ENCODE measurements at regions not wholly inside any gene's neighbourhood (a gene's known extent, or its start where the extent isn't known, plus 50 kb on each side); places are given as distances from the start of the nearest gene placed in this dataset.

DNA sequence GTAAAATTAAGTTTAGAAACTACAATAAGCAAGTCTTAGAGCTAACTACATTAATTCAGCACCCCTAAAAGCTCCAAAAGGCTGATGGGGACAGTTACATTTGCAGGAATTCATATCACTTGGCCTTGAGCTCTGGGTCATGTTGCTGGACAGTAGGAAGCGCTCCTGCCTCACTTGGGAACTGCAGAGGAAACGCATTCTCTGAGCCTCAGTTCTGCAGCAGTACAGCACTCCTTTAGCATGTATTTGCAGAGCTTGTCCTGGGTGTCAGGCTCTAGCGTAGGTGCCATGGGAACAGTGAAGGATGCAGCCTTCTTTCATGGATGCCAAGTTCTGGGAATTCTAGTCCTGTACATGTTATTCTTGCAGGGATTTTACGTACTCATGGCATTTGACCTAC is 710.4 kb downstream of the IRX1 start:
- Mint-ChIP-seq H3K36me3 (no peaks in the 10 kb centered on the region), H3K4me3 (no peak overlapping the region), H3K27me3 (no peaks in the 10 kb centered on the region), H3K27ac (no peak overlapping the region), H3K4me1 (no peaks in the 10 kb centered on the region), H3K9me3 (peaks cover 1% of the 10 kb centered on the region)
- no peak for ATAC-seq (ENCODE audit: low read depth)
- POLR2A ChIA-PET = no interaction called here
- DNase-seq = no peak

DNA sequence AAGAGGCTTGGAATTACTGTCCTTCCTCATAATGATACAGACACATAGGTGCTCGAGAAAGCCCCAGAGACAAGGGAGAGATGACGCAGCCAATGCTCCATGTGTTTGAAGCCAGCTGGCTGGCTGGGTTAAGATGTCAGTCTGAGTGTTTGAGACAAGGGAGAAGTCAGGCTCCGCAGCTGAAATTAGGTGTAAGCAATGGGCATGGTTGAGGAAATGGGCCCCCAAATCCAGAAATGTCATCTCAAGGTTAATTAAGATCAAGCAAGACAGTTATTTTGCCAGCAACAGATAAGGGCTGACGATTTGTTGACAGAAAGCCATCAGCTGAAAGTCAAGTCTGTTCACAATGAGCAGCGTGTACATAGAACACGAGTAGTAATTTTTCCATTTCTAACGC is 713.4 kb downstream of the IRX1 start:
- ATAC-seq (ENCODE audit: low read depth) (no peak), DNase-seq (no peak)
- H3K9me3 Mint-ChIP-seq = peaks cover 4% of the 10 kb centered on the region
- no peaks in the 10 kb centered on the region for H3K4me1 Mint-ChIP-seq
- no peaks in the 10 kb centered on the region for H3K27me3 Mint-ChIP-seq
- no peak overlapping the region for H3K27ac Mint-ChIP-seq
- no peaks in the 10 kb centered on the region for H3K36me3 Mint-ChIP-seq
- H3K4me3 Mint-ChIP-seq = no peak overlapping the region
- POLR2A ChIA-PET = no interaction called here

DNA sequence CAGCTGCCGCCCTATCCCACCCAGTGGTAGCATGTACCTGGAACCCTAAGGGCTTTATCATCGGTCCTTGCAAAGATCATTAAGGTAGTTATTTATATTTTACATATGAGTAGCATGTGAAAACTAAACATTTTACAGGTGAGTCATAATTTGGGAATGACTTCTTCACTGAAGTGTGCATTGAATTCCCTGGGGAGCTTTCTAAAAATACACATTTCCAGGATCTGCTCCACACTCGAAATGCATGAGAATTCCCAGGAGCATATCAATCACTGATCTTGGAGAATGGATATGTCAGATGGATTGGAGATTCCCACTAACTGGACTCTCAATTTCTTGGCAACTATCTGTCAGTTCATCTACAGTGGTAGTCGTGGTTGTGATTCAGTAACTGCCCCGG is 717.5 kb downstream of the IRX1 start:
- H3K27me3 Mint-ChIP-seq = no peaks in the 10 kb centered on the region
- H3K9me3 Mint-ChIP-seq = peaks cover 4% of the 10 kb centered on the region
- H3K36me3 Mint-ChIP-seq = no peaks in the 10 kb centered on the region
- no peak overlapping the region for H3K4me3 Mint-ChIP-seq
- no peak for DNase-seq
- POLR2A ChIA-PET = no interaction called here
- ATAC-seq (ENCODE audit: low read depth) = no peak
- no peak overlapping the region for H3K27ac Mint-ChIP-seq
- H3K4me1 Mint-ChIP-seq = no peaks in the 10 kb centered on the region

DNA sequence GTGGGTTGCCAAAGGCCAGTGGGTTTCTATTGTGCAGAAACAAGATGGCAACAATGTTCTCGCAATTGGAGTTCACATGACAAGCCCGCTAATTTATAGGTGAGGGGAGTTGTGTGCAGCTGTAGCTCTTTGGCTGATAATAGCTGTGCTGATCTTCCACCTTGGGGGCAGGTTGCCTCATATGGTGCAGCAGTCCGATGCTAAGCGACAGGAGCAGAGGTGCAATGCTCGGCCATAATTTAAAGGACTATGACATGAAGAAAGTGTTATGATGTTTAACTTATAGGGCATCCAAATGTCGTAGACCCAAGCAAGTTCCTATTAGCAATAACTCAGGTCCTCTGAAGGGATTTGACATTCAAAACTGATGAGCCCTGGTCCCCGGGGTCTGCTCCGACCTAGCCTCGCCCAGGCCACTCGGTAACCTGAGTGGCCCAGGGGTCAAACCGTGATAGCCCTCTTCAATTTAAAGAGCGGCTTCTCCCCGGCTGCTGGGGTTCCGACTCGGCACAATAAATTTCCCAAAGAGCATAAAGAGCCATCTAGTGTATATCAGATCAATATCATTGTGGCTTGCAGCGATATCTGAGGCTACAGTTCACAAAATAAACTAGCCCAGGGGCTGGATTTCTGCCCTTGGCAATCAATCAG is 724.0 kb downstream of the IRX1 start:
- peaks cover 3% of the 10 kb centered on the region for H3K9me3 Mint-ChIP-seq
- no peaks in the 10 kb centered on the region for H3K4me1 Mint-ChIP-seq
- POLR2A ChIA-PET = no interaction called here
- DNase-seq = no peak
- no peaks in the 10 kb centered on the region for H3K36me3 Mint-ChIP-seq
- ATAC-seq (ENCODE audit: low read depth) = no peak
- H3K4me3 Mint-ChIP-seq = no peak overlapping the region
- no peaks in the 10 kb centered on the region for H3K27me3 Mint-ChIP-seq
- H3K27ac Mint-ChIP-seq = no peak overlapping the region

DNA sequence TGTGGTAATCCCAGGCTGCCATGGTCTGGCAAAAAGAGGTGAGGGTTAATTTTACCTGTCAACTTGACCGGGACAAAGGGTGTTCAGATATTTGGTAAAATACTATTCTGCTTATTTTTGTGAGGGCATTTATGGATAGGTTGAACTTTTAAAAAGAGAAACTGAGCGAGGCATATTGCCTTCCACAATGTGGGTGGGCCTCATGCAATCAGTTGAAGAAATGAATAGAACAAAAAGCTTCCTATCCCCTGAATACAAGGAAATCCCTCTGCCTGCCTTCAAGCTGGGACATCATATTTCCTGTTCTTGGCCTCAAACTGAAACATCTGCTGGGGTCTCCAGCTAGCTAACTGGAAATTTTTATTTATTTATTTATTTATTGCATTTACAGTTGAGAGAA is 734.7 kb downstream of the IRX1 start:
- no peaks in the 10 kb centered on the region for H3K27me3 Mint-ChIP-seq
- POLR2A ChIA-PET = no interaction called here
- H3K4me3 Mint-ChIP-seq = no peak overlapping the region
- no peak overlapping the region for H3K27ac Mint-ChIP-seq
- H3K4me1 Mint-ChIP-seq = no peaks in the 10 kb centered on the region
- H3K9me3 Mint-ChIP-seq = peaks cover 5% of the 10 kb centered on the region
- ATAC-seq (ENCODE audit: low read depth) = no peak
- no peaks in the 10 kb centered on the region for H3K36me3 Mint-ChIP-seq
- no peak for DNase-seq

DNA sequence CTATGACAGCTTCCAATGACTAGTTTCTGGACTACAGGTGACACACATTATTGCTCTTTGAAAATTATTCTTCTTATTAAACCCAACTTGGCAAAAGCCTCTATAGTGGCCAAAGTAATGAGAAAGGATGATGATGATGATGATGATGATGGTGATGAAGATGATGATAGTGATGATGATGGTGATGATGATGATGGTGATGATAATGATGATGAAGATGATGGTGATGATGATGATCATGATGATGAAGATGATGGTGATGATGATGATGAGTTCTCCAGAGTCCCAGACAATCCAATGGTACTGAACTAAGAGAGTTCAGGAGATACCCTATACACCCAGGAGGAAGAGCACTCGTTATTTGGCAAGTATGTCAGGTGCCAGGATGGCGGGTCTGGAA is 739.4 kb downstream of the IRX1 start:
- Mint-ChIP-seq H3K4me1 (no peaks in the 10 kb centered on the region), H3K27me3 (no peaks in the 10 kb centered on the region), H3K4me3 (no peak overlapping the region), H3K9me3 (peaks cover 4% of the 10 kb centered on the region), H3K27ac (no peak overlapping the region), H3K36me3 (no peaks in the 10 kb centered on the region)
- ATAC-seq (ENCODE audit: low read depth) = no peak
- no peak for DNase-seq
- POLR2A ChIA-PET = interaction anchor here (0.6 kb wide), 1 partner anchor 618 kb away, joined by 6 read pairs; no protein-coding TSS in a partner anchor

DNA sequence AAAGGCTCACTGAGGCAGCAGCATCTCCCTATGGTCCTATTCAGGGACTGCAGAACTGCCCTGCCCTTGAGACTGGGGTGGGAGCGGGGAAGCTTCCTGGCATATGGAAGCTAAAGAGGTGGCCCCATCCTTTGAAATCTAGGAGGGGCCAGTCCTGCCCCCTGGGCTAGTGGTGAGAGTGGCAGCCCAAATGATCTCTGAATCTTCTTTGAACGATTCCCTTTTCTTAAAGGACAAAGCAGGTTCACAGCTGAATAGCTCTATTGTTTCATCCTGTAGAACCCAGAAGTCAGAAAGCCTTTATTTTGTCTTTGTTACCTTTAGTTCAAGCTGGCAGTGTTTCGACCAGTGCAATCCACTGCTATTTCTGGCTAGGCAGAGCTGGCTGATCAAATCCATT is 741.9 kb downstream of the IRX1 start:
- no peak overlapping the region for H3K27ac Mint-ChIP-seq
- DNase-seq = no peak
- no peaks in the 10 kb centered on the region for H3K27me3 Mint-ChIP-seq
- no peaks in the 10 kb centered on the region for H3K36me3 Mint-ChIP-seq
- peaks cover 4% of the 10 kb centered on the region for H3K9me3 Mint-ChIP-seq
- ATAC-seq (ENCODE audit: low read depth) = no peak
- no peaks in the 10 kb centered on the region for H3K4me1 Mint-ChIP-seq
- POLR2A ChIA-PET = no interaction called here
- no peak overlapping the region for H3K4me3 Mint-ChIP-seq

DNA sequence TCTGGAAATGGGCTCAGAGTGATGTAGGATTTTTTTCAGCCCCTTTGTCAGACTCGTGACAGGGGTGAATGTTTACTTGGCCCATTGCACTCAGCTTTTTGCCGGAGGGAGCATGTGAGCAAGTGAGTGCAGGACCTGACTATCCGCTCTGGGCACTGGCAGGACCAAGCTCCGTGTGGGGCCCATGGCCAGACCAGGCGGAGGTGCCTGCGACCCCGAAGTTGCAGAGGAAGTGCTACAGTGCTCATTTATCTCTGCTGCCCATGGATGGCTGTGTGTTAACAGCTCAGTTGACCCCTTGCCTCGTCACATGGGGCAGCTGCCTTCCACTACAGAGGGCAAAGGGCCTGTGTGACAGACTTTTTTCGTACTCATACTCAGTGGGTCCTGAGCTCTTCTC is 744.3 kb downstream of the IRX1 start:
- POLR2A ChIA-PET = no interaction called here
- ATAC-seq (ENCODE audit: low read depth) (no peak), DNase-seq (no peak)
- Mint-ChIP-seq H3K27ac (no peak overlapping the region), H3K9me3 (peaks cover 6% of the 10 kb centered on the region), H3K4me1 (no peaks in the 10 kb centered on the region), H3K27me3 (no peaks in the 10 kb centered on the region), H3K36me3 (no peaks in the 10 kb centered on the region), H3K4me3 (no peak overlapping the region)

DNA sequence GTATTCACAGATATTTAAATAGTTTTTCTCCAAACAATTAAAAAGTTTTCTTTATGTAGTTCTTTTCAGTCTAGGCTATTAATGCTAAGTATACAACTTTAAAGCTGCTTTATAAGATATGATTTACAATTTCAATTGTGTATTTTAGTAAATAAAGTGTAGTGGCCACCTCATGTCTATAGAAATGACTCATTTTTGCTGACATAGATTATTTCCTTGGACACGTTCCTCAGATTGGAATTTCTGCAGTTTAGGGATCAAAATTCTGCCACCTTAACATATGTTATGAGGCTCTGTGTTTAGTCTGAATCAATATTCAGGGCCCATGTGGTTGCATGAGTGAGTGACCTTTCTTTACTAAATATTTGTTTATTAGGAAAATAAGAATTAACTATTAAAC is 750.2 kb downstream of the IRX1 start:
- H3K4me3 Mint-ChIP-seq = no peak overlapping the region
- no peak for DNase-seq
- ATAC-seq (ENCODE audit: low read depth) = no peak
- no peaks in the 10 kb centered on the region for H3K36me3 Mint-ChIP-seq
- POLR2A ChIA-PET = no interaction called here
- no peaks in the 10 kb centered on the region for H3K27me3 Mint-ChIP-seq
- peaks cover 9% of the 10 kb centered on the region for H3K9me3 Mint-ChIP-seq
- H3K4me1 Mint-ChIP-seq = no peaks in the 10 kb centered on the region
- H3K27ac Mint-ChIP-seq = no peak overlapping the region

DNA sequence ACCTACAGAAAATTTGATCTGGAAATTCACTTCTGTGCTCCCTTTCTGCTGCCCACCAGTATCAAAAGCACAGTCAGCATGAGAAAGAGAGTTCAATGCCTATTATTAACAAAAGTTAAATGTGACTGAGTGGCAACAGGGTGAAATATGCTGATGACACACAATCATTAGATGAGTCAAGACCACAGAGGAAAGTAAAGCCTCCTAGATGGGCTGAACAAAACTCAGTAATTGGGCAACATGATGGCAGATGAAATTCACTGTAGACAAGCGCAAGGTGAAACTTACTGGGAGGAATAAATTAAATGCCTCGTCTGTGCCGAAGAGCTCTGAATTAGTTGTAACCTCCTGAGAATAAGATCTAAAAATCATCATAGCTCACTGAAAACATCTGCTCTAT is 752.8 kb downstream of the IRX1 start:
- peaks cover 11% of the 10 kb centered on the region for H3K9me3 Mint-ChIP-seq
- H3K27ac Mint-ChIP-seq = no peak overlapping the region
- no peaks in the 10 kb centered on the region for H3K36me3 Mint-ChIP-seq
- no peak for ATAC-seq (ENCODE audit: low read depth)
- POLR2A ChIA-PET = no interaction called here
- no peaks in the 10 kb centered on the region for H3K4me1 Mint-ChIP-seq
- no peak for DNase-seq
- H3K4me3 Mint-ChIP-seq = no peak overlapping the region
- no peaks in the 10 kb centered on the region for H3K27me3 Mint-ChIP-seq

DNA sequence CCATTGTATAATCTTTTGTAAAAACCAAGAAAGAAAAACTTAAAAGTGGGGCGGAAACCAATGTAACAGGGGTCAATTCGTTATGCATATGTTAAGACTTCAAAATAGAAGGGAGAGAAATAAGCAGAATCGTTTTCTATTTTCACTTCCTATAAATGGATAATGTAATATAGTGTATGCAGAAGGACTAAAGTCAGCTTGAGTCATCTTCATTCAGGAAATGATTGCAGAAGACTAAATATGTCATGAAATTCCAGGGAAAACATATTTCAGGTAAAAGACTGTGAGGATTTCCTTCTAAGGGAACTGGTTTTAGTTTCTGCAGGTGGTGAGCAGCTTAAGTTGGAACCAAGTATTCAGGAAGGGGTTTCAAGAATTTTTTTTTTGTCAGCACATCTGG is 753.3 kb downstream of the IRX1 start:
- Mint-ChIP-seq H3K4me3 (no peak overlapping the region), H3K27ac (no peak overlapping the region), H3K36me3 (no peaks in the 10 kb centered on the region), H3K4me1 (no peaks in the 10 kb centered on the region), H3K27me3 (no peaks in the 10 kb centered on the region), H3K9me3 (peaks cover 13% of the 10 kb centered on the region)
- ATAC-seq (ENCODE audit: low read depth) = no peak
- no peak for DNase-seq
- POLR2A ChIA-PET = no interaction called here

DNA sequence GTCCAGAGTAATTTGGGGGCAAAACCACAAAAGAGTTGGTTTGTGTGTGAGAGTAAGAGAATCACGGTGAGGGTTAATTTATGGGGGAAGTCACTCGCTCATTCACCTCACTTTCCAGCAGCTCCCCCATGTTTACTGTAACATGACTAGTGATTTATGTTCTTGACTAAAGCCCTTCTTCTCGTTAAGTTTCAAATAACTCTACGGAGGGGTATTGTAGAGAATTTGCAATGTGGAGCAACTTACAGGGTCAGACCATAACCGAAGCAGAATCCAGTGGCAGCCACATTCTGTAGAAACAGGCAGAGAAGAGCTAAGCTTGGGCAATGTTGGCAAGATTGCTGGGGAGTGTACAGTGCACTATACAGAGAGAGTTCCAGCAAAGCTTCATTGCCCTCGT is 760.6 kb downstream of the IRX1 start:
- H3K4me1 Mint-ChIP-seq = no peaks in the 10 kb centered on the region

DNA sequence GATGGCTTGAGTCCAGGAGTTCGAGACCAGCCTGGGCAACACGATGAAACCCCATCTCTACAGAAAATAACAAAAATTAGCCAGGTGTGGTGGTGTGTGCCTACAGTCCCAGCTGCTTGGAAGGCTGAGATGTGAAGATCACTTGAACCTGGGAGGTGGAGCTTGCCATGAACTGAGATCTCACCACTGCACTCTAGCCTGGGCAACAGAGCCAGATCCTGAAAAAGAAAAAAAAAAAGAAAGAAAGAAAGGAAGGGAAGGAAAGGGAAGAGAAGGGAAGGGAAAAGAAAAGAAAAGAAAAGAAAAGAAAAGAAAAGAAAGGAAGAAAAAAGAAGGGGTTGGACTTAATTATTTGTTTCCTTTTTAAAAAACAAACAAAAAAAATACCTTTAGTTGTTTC is 764.2 kb downstream of the IRX1 start:
- ATAC-seq (ENCODE audit: low read depth) = no peak

More for the DNA sequence above, 760.6 kb downstream of the IRX1 start:
- Mint-ChIP-seq H3K27ac (no peak overlapping the region), H3K4me3 (no peak overlapping the region), H3K36me3 (no peaks in the 10 kb centered on the region), H3K9me3 (peaks cover 11% of the 10 kb centered on the region), H3K27me3 (no peaks in the 10 kb centered on the region)
- DNase-seq (no peak), ATAC-seq (ENCODE audit: low read depth) (no peak)
- POLR2A ChIA-PET = no interaction called here

DNA sequence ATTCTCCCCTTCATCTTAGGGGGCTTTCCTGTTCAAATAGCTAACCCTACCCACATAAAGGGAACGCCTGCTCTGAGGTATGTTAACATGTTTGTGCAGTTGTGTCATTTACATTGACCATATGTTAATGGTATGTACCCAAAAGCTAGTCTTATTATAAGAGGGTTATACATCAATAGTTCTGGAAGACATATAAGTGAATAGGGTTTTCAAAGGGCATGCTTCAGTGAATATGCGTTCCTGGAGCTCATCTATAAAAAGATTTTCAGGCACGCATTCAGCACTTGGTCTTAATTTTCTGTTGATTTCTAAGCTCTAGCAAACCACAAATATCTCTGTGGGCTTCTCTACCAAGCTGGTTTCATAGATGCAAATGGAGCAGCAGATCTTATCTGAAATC is 766.1 kb downstream of the IRX1 start:
- DNase-seq (no peak), ATAC-seq (ENCODE audit: low read depth) (no peak)
- Mint-ChIP-seq H3K27ac (no peak overlapping the region), H3K27me3 (no peaks in the 10 kb centered on the region), H3K4me1 (no peaks in the 10 kb centered on the region), H3K36me3 (no peaks in the 10 kb centered on the region), H3K9me3 (no peaks in the 10 kb centered on the region), H3K4me3 (no peak overlapping the region)
- POLR2A ChIA-PET = no interaction called here

More for the DNA sequence above, 764.2 kb downstream of the IRX1 start:
- H3K36me3 Mint-ChIP-seq = no peaks in the 10 kb centered on the region
- DNase-seq = no peak
- H3K27me3 Mint-ChIP-seq = no peaks in the 10 kb centered on the region
- no peak overlapping the region for H3K4me3 Mint-ChIP-seq
- H3K27ac Mint-ChIP-seq = no peak overlapping the region
- POLR2A ChIA-PET = no interaction called here
- no peaks in the 10 kb centered on the region for H3K4me1 Mint-ChIP-seq
- H3K9me3 Mint-ChIP-seq = peaks cover 4% of the 10 kb centered on the region

DNA sequence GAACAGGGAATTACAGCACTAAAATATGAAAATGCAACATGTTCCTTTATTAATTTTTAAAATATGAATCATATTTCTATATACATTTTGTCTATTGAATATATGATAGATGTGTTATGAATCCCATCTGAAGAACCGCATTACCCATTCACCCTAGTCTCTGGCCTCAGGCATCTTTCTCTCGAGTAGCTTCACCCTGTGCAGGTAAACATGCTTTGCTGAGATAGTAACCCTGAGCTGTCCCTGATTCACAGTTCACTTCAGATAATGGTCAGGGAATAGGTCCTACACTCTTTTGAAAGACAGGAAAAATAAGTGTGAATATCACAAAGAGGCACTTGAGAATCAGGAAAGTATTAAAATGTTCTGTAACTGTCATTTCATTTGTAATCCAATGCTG is 766.8 kb downstream of the IRX1 start:
- no peaks in the 10 kb centered on the region for H3K4me1 Mint-ChIP-seq
- POLR2A ChIA-PET = no interaction called here
- no peak for ATAC-seq (ENCODE audit: low read depth)
- DNase-seq = no peak
- no peaks in the 10 kb centered on the region for H3K9me3 Mint-ChIP-seq
- no peak overlapping the region for H3K4me3 Mint-ChIP-seq
- no peaks in the 10 kb centered on the region for H3K36me3 Mint-ChIP-seq
- no peak overlapping the region for H3K27ac Mint-ChIP-seq
- no peaks in the 10 kb centered on the region for H3K27me3 Mint-ChIP-seq

Data from activated naive CD8-positive, alpha-beta T cell treated with anti-CD3 and anti-CD28 coated beads, Interleukin-2, amount 10 ng/mL, durations not matched to agents 7 days and 5 days (primary cell).